Progenitor cell of endocrine pancreas (in vitro differentiated cells): ENCODE measurements at regions not wholly inside any gene's neighbourhood (a gene's known extent, or its start where the extent isn't known, plus 50 kb on each side); places are given as distances from the start of the nearest gene placed in this dataset.

Experiments used
- DNase-seq: peaks from one replicate; pipeline ENCODE4 v3.0.0; 2021; ENCODE audit warnings: low spot score; ENCODE audit not compliant: unreplicated experiment
- H3K27ac Mint-ChIP-seq: 2 replicates; pipeline ENCODE4 v1.8.0; 2021; ENCODE audit warnings: mild to moderate bottlenecking, moderate library complexity, mixed read lengths
- H3K27me3 Mint-ChIP-seq: 2 replicates; pipeline ENCODE4 v1.8.0; 2021; ENCODE audit warnings: mixed read lengths
- H3K36me3 Mint-ChIP-seq: 2 replicates; pipeline ENCODE4 v1.8.0; 2022; ENCODE audit warnings: mixed read lengths; ENCODE audit not compliant: insufficient read depth
- H3K4me1 Mint-ChIP-seq: 2 replicates; pipeline ENCODE4 v1.8.0; 2021; ENCODE audit warnings: low read depth, mixed read lengths
- H3K4me3 Mint-ChIP-seq: 2 replicates; pipeline ENCODE4 v1.8.0; 2021; ENCODE audit warnings: low read depth, mild to moderate bottlenecking, moderate library complexity, mixed read lengths
- H3K9me3 Mint-ChIP-seq: 2 replicates; pipeline ENCODE4 v1.8.0; 2021; ENCODE audit warnings: low read depth, mixed read lengths
- TF ChIP-seq, protein P1 (sequence below): fragments of 200-600 bp; sonication (generic); IDR thresholded peaks from one replicate; pipeline ENCODE4 v1.5.0; 2021; ENCODE audit warnings: antibody characterized with exemption, mild to moderate bottlenecking; ENCODE audit not compliant: unreplicated experiment

DNA sequence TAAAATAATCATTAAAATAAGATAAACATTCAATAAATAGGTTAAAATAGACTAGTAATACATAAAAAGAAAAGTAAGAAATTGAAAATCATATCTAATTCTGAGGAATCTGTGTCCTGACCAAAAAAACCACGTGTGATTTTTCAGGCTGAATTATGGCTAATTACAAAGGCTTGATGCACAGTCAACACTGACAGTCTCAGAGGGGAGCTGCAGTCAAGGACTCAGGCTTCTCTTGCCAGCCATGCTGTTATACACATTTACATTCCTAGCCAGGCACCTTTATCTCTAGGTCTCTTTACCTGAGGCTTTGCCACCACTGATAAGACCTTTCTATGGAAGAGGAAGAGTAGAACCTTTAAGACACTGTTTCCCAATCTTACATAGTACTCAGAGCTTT lies 1737.7 kb upstream of the PCDH10 start:
- DNase-seq, result no peak
- no peak overlapping the region for H3K4me3 Mint-ChIP-seq
- TF ChIP-seq, protein P1, sequence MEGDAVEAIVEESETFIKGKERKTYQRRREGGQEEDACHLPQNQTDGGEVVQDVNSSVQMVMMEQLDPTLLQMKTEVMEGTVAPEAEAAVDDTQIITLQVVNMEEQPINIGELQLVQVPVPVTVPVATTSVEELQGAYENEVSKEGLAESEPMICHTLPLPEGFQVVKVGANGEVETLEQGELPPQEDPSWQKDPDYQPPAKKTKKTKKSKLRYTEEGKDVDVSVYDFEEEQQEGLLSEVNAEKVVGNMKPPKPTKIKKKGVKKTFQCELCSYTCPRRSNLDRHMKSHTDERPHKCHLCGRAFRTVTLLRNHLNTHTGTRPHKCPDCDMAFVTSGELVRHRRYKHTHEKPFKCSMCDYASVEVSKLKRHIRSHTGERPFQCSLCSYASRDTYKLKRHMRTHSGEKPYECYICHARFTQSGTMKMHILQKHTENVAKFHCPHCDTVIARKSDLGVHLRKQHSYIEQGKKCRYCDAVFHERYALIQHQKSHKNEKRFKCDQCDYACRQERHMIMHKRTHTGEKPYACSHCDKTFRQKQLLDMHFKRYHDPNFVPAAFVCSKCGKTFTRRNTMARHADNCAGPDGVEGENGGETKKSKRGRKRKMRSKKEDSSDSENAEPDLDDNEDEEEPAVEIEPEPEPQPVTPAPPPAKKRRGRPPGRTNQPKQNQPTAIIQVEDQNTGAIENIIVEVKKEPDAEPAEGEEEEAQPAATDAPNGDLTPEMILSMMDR, result no peak
- no peaks in the 10 kb centered on the region for H3K36me3 Mint-ChIP-seq
- no peak overlapping the region for H3K27ac Mint-ChIP-seq
- H3K27me3 Mint-ChIP-seq, result no peaks in the 10 kb centered on the region
- H3K9me3 Mint-ChIP-seq, result peaks cover 6% of the 10 kb centered on the region
- no peaks in the 10 kb centered on the region for H3K4me1 Mint-ChIP-seq

DNA sequence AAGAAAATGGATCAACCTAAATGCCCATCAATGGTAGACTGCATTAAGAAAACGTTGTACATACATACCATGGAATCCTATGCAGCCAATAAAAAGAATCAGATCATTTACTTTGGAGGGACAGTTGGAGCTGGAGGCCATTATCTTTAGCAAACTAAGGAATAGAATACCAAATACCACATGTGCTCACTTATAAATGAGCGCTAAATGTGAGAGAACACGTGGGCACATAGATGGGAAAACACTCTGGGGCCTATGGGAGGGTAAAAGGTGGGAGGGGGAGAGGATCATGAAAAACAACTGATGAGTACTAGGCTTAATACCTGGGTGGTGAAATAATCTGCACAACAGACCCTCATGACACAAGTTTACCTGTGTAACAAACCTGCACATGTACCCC lies 1729.9 kb upstream of the PCDH10 start:
- no peaks in the 10 kb centered on the region for H3K36me3 Mint-ChIP-seq

DNA sequence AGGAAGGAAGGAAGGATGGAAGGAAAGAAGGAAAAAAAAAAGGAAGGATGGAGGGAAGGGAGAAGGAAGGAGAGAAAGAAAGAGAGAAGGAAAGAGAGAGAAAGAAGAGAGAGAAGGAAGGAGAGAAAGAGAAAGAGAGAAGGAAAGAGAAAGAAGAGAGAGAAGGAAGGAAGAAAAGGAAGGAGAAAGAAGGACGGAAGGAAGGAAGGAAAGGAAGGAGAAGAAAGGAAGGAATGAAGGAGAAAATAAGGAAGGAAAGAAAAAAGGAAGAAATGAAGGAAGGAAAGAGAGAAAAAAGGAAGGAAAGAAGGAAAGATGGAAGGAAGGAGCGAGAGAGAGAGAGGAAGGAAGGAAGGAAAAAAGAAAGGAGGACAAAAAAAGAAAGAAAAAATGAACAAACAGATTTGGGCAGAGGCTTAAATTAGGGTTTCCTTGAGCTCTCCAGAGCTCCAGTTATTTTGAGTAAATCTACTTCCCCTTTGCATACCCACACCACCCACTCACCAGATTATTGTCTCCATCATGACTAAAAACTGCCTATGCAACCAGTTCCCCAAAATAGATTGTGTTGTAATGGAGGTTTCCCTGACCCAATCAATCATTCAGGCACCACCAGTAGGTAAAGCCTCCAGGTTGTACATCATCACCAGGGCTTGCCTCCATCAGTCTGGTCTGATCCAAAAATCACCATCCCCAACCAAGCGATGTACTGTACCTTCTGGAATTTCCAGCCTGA lies 1722.9 kb upstream of the PCDH10 start:
- H3K27me3 Mint-ChIP-seq, result no peaks in the 10 kb centered on the region
- DNase-seq, result no peak
- H3K4me1 Mint-ChIP-seq, result no peaks in the 10 kb centered on the region
- H3K27ac Mint-ChIP-seq, result no peak overlapping the region
- peaks cover 12% of the 10 kb centered on the region for H3K9me3 Mint-ChIP-seq
- no peaks in the 10 kb centered on the region for H3K36me3 Mint-ChIP-seq
- TF ChIP-seq, protein P1, result no peak
- no peak overlapping the region for H3K4me3 Mint-ChIP-seq

More for the DNA sequence above, 1729.9 kb upstream of the PCDH10 start:
- Mint-ChIP-seq H3K9me3 (peaks cover 19% of the 10 kb centered on the region), H3K27me3 (no peaks in the 10 kb centered on the region), H3K27ac (no peak overlapping the region), H3K4me3 (no peak overlapping the region), H3K4me1 (no peaks in the 10 kb centered on the region)
- TF ChIP-seq, protein P1, result no peak
- no peak for DNase-seq

DNA sequence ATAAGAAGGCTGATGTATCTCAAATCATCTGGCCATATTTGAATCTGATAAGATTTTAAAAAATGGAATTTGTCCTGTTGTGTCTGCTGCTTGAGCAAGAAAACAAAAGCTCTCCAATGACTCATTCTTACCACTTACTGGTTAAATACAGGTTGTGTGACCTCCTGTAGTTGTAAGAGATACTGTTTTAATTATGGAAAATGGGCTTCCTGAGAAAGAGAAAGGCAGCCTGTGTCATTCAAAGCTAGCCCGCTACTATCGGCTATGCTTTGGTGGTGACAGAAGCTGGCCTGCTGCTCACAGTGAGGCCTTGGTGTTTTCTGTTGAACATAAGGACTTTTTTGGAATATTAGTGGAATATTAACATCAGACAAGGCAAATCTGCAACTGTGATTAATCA lies 1722.1 kb upstream of the PCDH10 start:
- DNase-seq, result no peak
- Mint-ChIP-seq H3K9me3 (peaks cover 6% of the 10 kb centered on the region), H3K27ac (no peak overlapping the region)

DNA sequence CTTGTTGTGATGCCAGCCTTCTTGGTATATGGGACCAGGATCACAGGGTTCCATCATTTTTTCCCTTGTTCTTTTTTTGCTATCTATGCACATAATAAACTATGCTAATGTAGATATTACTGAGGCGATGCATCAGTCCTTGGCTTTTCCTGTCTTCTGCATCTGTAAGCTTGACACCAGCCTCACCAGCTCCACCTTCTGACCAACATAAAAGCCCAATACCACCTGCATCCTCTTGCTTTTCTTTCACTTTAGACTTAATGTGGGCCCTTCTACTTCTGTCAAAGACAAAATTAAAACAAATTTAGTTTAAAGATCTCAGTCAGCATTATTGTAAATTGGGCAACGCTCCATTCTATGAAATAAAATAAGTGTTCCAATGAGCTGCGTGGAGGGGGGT lies 1718.8 kb upstream of the PCDH10 start:
- no peak for DNase-seq
- Mint-ChIP-seq H3K4me3 (no peak overlapping the region), H3K9me3 (peaks cover 8% of the 10 kb centered on the region), H3K27ac (no peak overlapping the region), H3K4me1 (no peaks in the 10 kb centered on the region), H3K36me3 (no peaks in the 10 kb centered on the region), H3K27me3 (no peaks in the 10 kb centered on the region)
- TF ChIP-seq, protein P1, result no peak

More for the DNA sequence above, 1722.1 kb upstream of the PCDH10 start:
- H3K27me3 Mint-ChIP-seq, result no peaks in the 10 kb centered on the region
- no peaks in the 10 kb centered on the region for H3K36me3 Mint-ChIP-seq
- H3K4me3 Mint-ChIP-seq, result no peak overlapping the region
- TF ChIP-seq, protein P1, result no peak
- H3K4me1 Mint-ChIP-seq, result no peaks in the 10 kb centered on the region
